GM12892 (cell line): ENCODE measurements at regions not wholly inside any gene's neighbourhood (a gene's known extent, or its start where the extent isn't known, plus 50 kb on each side); places are given as distances from the start of the nearest gene placed in this dataset.

Source experiments
- POLR2A ChIP-seq: IDR thresholded peaks from 2 replicates; pipeline ENCODE4 v1.6.1; 2011; ENCODE audit warnings: low read depth, low read length, control low read depth
- POLR2AphosphoS5 ChIP-seq: IDR thresholded peaks from 2 replicates; pipeline ENCODE4 v1.6.1; 2011; ENCODE audit warnings: low read depth, low read length, control low read depth
- TAF1 ChIP-seq: IDR thresholded peaks from 2 replicates; pipeline ENCODE4 v1.6.1; 2011; ENCODE audit warnings: low read depth, mild to moderate bottlenecking, control low read depth, low read length, borderline replicate concordance

DNA sequence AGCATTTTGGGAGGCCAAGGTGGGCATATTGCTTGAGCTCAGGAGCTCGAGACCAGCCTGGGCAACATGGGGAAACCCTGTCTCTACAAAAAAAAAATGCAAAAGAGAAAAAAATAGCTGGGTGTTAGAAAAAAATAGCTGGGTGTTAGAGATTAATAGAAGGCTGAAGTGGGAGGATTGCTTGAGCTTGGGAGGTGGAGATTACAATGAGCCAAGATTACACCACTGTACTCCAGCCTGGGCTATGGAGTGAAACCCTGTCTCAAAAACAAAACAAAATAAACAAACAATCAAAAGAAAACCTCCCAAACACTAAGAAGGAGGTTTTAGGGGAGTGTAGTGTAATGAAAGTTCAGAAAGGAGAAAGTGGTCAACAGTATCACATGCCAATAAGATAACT, 202.1 kb downstream of the FLRT2 start:
- no peak for TF ChIP-seq POLR2AphosphoS5
- TF ChIP-seq POLR2A, result no peak
- TF ChIP-seq TAF1, result no peak
